ENCODE measurements at regions not wholly inside any gene's neighbourhood (a gene's known extent, or its start where the extent isn't known, plus 50 kb on each side); places are given as distances from the start of the nearest gene placed in this dataset.

GRCh38 chr2:238601433-238602222 is 174.9 kb downstream of the ASB1 start:
- no peak for TF ChIP-seq YY1 (IDR thresholded peaks at IDR 0.05; ENCODE audit: insufficient read depth, insufficient read length)
- no peak for TF ChIP-seq ZNF274 (IDR thresholded peaks at IDR 0.05; ENCODE audit: low read depth, low read length)

Data from NT2/D1 (cell line).